ENCODE measurements at regions not wholly inside any gene's neighbourhood (a gene's known extent, or its start where the extent isn't known, plus 50 kb on each side); places are given as distances from the start of the nearest gene placed in this dataset.

DNA sequence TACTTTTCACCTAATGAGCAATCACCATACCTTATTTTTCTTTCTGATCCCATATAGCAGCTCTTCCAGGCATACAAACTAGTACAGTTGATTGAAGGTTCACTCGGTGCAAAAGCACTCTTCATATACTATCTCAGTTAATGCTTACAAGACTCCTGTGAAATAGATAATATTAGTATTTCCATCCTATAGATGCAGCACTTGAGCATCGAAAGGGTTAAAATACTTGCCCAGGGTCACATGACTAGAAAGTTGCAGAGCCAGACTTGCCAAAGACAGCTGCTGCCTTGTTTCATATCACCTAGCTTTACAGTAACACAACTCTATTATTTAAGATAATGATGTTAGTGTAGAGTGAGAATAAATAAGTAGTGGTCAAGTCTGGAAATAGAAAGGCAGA lies 466.0 kb upstream of the TNP1 start:
- no peak for DNase-seq (ENCODE audit: low read depth in 2 of 2, low spot score in 1 of 2)

DNA sequence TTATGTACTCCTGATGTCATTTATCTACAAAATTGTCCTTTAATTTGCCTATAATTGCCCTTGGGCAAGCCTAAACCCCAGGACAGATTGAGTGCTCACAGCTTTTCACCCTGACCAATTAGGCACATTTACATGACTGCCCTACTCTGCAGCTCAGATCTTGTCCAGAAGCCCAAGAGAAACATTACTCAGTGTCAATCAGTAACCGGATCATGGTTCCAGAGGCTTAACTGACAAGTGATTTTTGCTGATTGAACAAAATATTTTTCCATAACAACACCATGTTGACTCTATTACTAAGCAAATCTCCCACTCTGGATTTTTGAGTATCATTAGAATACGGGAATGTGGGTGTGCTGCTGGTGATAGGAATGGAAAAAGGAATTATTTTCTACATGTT lies 465.4 kb upstream of the TNP1 start:
- DNase-seq (ENCODE audit: low read depth in 2 of 2, low spot score in 1 of 2): no peak

DNA sequence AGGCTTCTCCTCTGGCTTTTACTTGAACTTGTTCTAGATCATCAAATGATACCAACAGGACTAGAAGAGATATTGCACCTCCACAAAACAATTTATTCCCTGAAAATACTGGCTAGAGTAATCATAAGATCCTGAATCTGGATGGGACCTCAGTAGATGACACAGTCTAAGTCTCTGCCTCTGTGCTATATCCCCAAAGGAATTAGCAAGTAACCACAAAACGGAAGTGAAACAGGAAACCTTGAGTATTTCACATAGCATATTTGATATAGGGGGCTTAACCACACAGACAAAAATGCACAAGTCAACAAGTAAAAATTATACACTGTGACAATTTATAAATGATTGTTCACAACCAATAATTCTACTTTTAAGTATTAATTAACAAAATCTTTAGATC lies 456.9 kb upstream of the TNP1 start:
- DNase-seq (ENCODE audit: low read depth in 2 of 2, low spot score in 1 of 2): no peak

DNA sequence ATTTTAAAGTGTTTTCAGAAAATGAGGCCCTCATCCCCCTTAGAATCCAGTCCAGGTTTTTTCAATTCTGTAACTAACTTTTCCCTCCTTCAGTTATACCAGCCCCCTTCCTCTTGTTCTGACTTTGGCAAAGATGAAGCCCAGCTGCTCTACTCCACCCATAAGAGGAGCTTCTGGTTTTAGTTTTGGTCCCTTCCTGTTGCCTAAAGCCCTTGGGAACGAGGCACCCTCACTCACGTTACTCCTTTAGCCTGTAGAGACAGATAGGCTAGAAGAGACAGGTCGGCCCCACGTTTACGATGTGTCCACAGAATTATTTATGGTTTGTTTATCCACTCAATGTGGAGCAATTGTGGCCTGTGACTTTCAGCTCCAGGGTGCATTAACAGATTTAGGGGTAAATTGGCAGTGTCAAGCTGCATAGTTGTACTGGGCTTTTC lies 454.2 kb upstream of the TNP1 start:
- no peak for DNase-seq (ENCODE audit: low read depth in 2 of 2, low spot score in 1 of 2)

DNA sequence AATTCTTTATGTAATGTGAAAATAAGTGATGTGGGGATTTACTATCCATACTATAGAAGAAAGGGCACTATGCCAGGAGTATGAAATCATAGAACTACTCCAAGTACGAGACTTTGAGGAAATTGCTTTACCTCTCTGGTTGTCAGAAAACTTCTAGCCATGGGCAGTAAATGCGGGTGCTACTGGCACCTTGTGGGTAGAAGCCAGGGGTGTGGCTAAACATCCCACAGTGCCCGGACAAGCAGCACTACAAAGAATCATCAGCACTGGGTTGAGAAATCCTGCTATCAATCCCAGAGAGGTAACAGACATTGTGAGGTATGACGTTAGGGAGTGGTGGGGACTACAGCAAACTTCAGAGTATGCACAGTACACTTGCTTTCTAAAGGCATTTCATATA lies 453.5 kb upstream of the TNP1 start:
- DNase-seq (ENCODE audit: low read depth in 2 of 2, low spot score in 1 of 2): no peak

DNA sequence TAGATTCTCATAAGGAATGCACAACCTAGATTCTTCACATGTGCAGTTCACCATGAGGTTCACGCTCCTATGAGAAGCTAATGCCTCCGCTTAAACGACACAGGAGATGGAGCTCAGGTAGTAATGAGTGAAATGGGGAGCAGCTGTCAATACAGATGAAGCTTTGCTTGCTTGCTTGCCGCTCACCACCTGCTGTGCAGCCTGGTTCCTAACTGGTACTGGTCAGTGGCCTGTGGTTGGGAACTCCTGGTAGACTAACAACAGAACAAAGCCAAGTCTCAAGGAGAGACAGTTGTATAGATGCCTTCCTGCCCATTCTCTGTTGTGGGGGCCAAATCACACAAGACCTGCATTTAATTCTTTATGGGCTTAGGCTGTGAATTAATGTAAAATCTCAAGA lies 449.2 kb upstream of the TNP1 start:
- no peak for DNase-seq (ENCODE audit: low read depth in 2 of 2, low spot score in 1 of 2)

DNA sequence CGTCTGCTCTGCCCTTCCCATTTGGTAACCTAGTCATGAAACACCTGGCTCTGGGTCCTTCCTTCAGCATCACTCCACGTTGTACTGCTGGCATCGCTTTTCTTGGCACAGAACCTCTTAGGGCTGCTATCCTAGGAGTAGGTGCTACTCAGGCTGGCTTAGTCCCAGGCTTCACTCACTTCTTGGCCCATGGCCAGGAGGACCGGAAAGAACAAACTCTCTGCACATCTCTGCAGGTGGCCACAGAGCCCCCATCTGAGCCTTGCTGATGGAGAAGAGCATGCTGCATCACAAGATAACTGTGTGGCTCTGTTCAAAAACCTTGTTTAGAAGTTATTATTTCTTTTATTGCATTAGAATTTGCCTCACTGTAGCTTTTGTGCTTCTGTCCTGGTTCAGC lies 447.2 kb upstream of the TNP1 start:
- no peak for DNase-seq (ENCODE audit: low read depth in 2 of 2, low spot score in 1 of 2)

DNA sequence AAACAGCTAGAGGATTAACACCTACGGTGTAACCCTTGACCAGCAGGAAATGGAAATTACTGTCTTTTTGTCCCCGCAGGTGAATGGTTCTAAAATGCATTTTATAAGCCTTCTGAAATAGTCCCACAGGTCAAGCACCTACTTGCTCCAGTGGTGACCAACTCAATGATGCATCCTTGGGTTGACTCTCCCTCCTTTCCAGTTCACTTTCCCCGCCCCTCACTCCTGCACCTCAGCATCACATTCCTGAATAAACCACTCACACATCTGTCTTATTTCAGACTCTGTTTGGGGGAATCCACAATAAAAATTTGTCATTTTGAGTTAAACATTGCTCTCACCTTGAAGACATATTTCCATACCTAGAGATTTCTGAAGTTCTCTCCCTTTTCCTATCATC lies 446.0 kb upstream of the TNP1 start:
- DNase-seq (ENCODE audit: low read depth in 2 of 2, low spot score in 1 of 2): no peak

DNA sequence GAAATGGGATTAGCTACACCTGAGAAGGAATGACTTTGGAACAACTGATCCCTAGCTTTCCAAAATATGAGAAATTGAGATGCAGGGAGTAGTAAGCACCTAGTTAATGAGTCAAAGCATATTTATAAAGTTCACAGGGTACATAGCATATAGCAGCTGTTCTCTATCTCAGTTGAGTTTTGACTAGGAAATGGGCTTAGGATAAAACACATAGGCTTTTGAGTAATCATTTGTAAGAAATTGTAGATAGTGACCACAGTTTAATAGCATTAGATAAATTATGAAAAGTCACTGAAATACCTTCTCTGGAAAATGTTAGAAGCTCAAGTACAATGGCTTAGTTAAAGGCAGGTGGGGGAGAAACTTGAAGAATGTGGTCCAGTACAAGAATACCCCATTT lies 444.7 kb upstream of the TNP1 start:
- DNase-seq (ENCODE audit: low read depth in 2 of 2, low spot score in 1 of 2): no peak

DNA sequence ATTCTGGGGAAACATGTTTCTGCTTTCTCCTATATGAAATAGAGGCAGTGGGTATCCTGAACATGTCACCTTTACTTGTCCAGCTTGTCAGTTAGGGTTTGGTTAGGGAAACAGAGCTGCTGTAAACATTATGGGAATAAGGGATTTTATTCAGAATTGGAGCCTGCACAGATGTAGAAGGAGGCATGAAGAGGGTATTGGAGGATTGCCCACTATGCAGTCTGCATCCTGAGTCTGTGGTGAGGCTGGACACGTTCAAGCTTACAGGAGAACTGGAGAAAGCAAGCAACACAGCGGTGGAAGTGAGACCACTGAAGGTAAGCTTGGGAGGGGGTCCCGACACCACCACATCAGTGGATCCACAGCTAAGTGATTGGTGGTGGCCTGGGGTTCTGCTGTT lies 443.0 kb upstream of the TNP1 start:
- no peak for DNase-seq (ENCODE audit: low read depth in 2 of 2, low spot score in 1 of 2)

DNA sequence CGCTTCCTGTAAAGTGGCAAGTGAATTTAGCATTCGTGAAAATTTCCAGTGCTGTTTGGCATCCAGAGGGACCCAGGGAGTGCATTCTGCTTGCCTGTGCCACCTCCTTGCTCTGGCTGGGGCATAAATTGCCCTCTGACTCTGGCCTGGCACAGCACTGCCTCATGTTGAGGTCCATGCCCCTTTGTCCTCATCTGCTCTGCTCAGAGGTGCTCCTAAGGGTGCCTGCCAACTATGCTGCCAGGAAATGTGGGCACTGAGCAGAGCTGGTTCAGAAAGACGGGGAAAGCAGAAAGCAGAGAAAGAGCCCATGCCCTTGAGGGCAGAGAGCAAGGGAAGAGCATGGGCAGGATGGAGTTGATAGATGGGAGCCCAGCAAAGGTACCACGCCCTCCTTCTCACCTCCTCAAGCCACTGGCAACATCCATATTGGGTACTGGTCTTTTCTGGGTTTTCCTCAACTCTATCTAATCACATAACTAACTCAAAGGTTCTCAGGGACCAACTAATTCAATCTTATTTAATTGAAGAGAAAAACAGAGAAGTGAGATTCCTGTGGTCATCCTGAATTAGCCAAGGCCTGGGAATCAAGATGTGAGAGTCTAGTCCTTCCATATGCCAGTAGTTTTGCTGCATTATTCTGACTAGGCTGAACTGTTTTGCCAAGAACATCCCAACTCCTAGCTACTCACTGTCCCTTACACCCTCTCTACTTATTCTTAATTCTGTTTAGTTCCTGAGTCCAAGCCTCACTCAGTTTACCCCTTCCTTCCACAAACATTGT lies 441.5 kb upstream of the TNP1 start:
- DNase-seq (ENCODE audit: low read depth in 2 of 2, low spot score in 1 of 2): no peak

DNA sequence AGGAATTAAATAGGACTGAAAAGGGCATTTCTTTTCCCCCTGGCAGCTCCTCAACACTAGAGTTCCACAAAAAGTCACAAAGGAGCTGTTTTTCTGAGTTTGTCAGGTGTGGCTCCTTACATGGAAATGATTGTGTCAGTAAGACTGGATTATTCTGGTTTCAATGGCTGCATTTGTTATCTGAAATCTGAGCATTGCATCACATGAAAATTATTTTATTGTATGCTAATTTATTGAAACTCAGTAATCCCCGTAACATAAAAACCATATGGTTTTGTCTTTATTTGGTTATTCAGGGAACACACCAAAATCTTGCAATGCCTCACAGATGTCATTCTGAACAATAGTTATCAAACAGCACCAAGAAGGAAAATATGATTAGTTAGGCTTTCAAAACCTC lies 439.7 kb upstream of the TNP1 start:
- no peak for DNase-seq (ENCODE audit: low read depth in 2 of 2, low spot score in 1 of 2)

DNA sequence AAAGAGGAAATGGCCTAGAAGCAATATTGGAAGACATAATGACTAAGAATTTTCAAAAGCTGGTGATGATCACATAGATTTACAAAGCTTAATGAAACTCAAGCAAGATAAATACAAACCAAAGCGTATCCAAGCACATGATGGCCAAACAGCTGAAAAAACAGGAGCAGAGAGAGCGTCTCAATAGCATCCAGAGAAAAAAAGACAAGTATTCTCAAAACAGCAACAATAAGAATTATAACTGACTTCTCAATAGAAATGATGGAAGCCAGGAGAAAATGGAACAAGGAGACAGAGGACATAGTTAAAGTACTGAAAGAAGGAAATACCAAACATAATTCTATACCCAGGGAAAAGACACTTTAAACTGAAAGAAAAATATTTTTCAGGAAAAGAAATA lies 437.2 kb upstream of the TNP1 start:
- no peak for DNase-seq (ENCODE audit: low read depth in 2 of 2, low spot score in 1 of 2)

DNA sequence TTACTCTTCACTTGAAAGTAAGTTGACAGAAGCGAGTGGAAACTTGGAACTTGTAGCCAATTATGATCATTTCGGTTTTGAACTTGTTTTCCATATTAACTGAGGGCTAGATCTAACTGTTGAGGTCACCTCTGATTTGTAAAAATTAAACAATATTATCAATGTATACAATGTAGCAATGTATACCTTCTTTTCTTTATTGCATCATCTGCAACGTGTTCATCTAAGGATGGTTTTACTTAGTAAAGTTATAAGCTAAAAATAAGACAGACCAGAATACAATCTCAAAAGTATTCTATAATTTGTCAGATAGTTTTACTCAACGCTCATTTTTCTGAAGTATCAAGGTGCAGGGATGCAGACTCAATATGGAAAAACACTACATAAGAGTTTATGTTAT lies 435.0 kb upstream of the TNP1 start:
- DNase-seq (ENCODE audit: low read depth in 2 of 2, low spot score in 1 of 2): no peak

DNA sequence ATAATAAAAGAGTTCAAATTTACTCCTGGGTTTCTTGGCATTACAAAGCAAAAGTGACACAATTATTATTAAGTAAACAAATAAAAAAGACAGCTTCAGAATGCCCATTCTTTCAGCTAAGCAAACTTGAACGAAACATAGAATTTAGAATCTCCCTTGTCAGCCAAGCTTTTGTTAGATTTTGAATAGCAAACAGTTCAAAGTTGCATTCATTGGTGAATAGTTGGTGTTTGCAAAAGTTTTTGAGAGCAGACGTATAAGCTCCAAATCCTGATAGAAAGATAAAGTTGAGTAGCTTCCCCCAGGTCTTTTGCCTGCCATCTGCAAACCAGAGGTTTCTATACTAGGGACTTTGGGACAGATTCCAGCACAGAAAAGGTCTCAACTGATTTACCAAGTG lies 434.3 kb upstream of the TNP1 start:
- no peak for DNase-seq (ENCODE audit: low read depth in 2 of 2, low spot score in 1 of 2)

DNA sequence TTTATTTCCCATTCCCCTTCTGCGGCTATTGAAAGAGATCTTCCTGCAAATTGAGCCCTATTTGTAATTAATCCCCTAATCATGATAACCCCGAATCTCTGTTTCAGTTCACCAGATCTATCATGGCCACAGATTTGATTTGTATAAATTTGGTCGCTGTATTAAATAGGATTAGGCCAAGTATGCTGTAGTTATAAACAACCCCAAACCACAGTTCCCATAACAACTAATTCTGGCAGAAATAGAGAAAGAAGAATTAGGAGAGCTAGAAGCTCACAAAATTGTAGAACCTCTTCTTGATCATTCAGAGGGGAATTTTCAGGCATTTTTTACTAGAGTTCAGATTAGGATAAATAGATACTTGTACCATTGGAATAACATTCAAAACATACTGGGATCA lies 433.7 kb upstream of the TNP1 start:
- DNase-seq (ENCODE audit: low read depth in 2 of 2, low spot score in 1 of 2): no peak

DNA sequence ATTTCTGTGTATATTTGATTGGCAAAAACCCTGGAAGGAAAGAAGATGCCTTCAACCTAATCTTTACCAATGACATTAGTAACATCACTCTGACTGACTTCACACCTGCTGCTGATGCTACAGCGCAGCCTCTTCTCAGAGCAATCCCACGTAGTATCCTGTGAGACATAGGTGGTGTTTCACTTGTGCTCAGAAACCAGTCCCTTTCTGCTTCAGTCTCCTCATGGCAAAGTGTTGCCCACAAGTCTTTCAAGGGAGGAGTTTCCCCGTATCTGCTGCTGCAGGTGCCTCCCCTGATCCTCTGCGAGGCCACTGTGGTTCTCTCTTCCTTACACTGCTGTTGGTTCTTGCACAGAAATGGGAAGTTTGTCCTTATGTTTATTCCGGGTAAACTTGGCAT lies 433.2 kb upstream of the TNP1 start:
- no peak for DNase-seq (ENCODE audit: low read depth in 2 of 2, low spot score in 1 of 2)

DNA sequence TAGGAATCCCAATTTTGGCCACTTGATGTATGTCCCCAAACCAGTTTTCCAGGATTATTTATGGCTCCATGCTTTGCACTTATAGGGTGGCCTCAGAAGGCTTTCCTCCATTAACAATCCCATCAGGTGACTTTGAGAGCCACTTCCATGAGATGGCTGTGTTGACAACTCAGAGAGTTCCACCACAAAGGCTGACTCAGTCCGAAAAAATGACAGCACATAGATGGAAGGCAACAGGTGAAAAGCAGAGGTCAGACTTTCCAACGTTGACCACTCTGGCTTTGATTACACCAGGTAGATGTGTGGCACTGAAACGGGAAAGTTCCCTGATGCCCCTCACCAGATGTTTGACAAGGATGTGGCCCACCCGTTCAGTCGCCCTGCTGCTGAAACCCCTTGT lies 431.4 kb upstream of the TNP1 start:
- DNase-seq (ENCODE audit: low read depth in 2 of 2, low spot score in 1 of 2): no peak

DNA sequence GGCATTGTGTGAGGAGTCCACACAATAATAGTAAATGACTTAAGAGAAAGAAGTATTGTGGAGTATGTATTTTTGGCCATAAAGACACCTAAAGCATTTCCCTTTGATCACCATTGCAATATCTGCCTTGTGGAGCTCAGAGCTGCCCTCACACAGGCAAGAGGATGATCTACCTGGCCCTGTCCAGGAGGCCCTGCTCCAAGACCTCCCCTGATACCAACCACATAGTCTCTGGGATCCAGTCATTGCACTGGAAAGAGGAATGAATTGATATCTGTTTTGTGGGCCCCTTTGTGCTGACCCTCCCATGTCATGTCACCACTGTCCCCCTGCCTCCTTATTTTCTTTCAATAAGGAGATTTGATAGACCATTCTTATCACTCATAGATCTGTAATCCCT lies 430.6 kb upstream of the TNP1 start:
- DNase-seq (ENCODE audit: low read depth in 2 of 2, low spot score in 1 of 2): no peak

DNA sequence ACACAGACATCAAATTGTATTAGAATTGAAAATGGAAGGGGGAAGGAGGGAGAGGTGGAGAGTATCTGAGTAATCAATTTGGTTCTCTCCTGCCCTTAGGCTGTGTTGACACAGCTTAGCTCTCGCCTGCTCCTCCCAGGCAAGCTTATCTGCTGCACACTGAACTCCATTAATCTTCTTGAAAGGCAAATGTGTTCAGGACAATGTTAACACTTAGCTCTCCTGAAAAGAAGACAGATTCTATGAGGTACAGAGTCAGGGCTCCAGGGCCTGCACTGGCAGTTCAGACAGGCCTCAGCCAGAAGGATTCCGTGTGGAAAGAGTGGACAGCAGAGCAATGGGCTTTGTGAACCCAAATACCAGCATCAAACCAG lies 430.0 kb upstream of the TNP1 start:
- no peak for DNase-seq (ENCODE audit: low read depth in 2 of 2, low spot score in 1 of 2)

DNA sequence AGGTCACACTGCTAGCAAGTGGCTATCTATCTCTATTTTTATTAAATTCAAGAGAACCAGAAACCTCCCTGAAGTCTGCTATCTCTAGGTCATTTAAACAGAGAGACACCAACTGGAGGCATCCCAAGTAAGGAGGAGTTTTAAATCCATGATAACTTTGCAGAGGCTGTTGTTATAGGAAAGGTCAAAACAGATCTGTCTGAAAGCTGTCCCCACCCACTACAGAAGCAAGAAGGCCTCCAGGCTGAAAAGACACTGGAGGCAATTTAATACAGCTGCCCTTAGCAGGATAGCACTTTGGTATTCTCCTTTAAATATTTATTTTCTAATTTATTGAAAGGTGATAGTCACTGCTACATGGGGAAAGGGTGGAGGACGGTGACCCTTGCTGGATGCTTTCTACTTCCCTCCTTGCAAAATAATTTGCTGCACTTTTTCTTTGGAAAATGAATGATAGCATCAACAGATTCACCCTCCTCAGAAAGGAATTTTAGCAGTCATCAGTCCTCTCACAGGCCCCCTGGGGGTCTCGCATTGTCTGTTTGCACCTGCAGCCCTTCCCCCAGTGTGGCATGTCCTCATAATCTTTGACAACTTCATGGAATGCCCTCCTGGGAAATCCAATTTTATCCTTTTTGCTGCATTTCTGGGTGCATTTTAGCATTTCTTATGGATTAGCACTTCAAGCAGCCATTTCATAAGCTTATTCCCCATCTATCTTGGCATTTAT lies 429.5 kb upstream of the TNP1 start:
- DNase-seq (ENCODE audit: low read depth in 2 of 2, low spot score in 1 of 2): no peak

DNA sequence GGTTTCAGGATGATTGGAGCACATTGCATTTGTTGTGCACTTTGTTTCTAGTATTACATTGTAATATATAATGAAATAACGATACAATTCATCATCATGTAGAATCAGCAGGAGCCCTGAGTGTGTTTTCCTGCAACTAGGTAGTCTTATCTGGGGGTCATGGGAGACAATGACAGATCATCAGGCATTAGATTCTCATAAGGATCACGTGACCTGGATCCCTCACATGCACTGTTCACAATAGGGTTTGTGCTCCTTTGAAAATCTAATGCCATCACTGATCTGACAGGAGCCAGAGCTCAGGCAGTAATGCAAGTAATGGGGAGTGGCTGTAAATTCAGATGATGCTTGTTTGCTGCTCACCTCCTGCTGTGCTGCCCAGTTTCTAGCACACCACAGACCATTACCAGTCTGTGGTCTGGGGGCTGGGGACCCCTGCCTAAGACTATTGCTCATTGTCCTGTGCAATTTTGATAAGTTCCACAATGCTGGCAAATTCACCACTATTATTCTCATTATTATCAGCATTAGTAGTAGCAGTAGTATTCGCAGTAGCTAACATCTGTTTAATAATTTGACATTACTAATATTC lies 428.7 kb upstream of the TNP1 start:
- no peak for DNase-seq (ENCODE audit: low read depth in 2 of 2, low spot score in 1 of 2)

DNA sequence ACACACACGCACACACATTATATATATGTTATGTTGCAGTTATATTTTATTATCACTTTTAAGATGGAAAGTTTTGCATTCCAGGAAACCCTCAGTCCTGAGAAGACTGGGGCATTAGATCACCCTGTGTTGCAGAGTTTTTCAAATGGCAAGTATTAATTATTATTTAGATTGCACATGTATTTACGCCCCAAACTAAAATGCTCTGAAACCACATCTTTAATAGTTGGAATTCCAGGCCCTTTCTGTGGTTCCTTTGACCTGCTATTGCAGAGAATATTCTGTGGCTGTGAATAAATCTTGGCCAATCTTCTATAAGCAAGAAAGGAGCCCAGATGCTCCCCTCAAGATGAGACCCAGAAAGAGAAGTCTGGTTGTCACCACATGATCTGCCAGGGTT lies 427.0 kb upstream of the TNP1 start:
- DNase-seq (ENCODE audit: low read depth in 2 of 2, low spot score in 1 of 2): no peak

All from stimulated activated CD8-positive, alpha-beta memory T cell treated with anti-CD3 and anti-CD28 coated beads, Interleukin-4, amount 100 ng/mL, for 1 hour (primary cell).